M059J (cell line): ENCODE measurements at regions not wholly inside any gene's neighbourhood (a gene's known extent, or its start where the extent isn't known, plus 50 kb on each side); places are given as distances from the start of the nearest gene placed in this dataset.
"Not testable (repeated sequence)": the region's sequence is repeated elsewhere in the genome, so short reads cannot be mapped to it uniquely, and the experiment has no call there.

Experiments
- DNase-seq: peaks from one replicate; pipeline ENCODE4 v3.0.0-alpha.2; 2012; ENCODE audit warnings: low read depth

GRCh38 chr6:10180138-10181074 is 234.5 kb downstream of the TFAP2A start:
- DNase-seq, result no peak

- peak; percentile 94 for DNase-seq
Measured at GRCh38 chr6:10177704-10178103, 237.2 kb downstream of the TFAP2A start.

- no peak for DNase-seq
Measured at GRCh38 chr6:10175362-10175761, 239.5 kb downstream of the TFAP2A start.

- no peak for DNase-seq
Measured at GRCh38 chr6:10174761-10175160, 240.1 kb downstream of the TFAP2A start.

GRCh38 chr6:10174056-10174455 is 240.8 kb downstream of the TFAP2A start:
- no peak for DNase-seq

GRCh38 chr6:10171706-10172105 is 243.2 kb downstream of the TFAP2A start:
- not testable (repeated sequence) for DNase-seq

GRCh38 chr6:10170816-10171215 is 244.1 kb downstream of the TFAP2A start:
- peak; percentile 56 for DNase-seq

- no peak for DNase-seq
Measured at GRCh38 chr6:10166031-10166430, 248.8 kb downstream of the TFAP2A start.

- peak; percentile 90 for DNase-seq
Measured at GRCh38 chr6:10163203-10163962, 251.5 kb downstream of the TFAP2A start.

- DNase-seq, result no peak
Measured at GRCh38 chr6:10156875-10157274, 258.0 kb downstream of the TFAP2A start.

GRCh38 chr6:10154251-10154650 is 260.6 kb downstream of the TFAP2A start:
- no peak for DNase-seq

- DNase-seq, result peak; percentile 84
Measured at GRCh38 chr6:10151144-10151915, 263.5 kb downstream of the TFAP2A start.

GRCh38 chr6:10149603-10150002 is 265.3 kb downstream of the TFAP2A start:
- DNase-seq, result no peak

- DNase-seq, result peak; percentile 81
Measured at GRCh38 chr6:10146715-10147451, 268.0 kb downstream of the TFAP2A start.

GRCh38 chr6:10144772-10145171 is 270.1 kb downstream of the TFAP2A start:
- DNase-seq, result no peak

GRCh38 chr6:10141746-10142443 is 273.0 kb downstream of the TFAP2A start:
- DNase-seq, result no peak

- DNase-seq, result peak; percentile 85
Measured at GRCh38 chr6:10140824-10141223, 274.1 kb downstream of the TFAP2A start.

GRCh38 chr6:10140136-10140535 is 274.7 kb downstream of the TFAP2A start:
- DNase-seq, result peak; percentile 39

GRCh38 chr6:10138917-10139316 is 276.0 kb downstream of the TFAP2A start:
- DNase-seq, result peak; percentile 99

- no peak for DNase-seq
Measured at GRCh38 chr6:10136636-10137035, 278.2 kb downstream of the TFAP2A start.

GRCh38 chr6:10134185-10134584 is 280.7 kb downstream of the TFAP2A start:
- DNase-seq, result not testable (repeated sequence)
